ES-I3 (cell line): ENCODE measurements at regions not wholly inside any gene's neighbourhood (a gene's known extent, or its start where the extent isn't known, plus 50 kb on each side); places are given as distances from the start of the nearest gene placed in this dataset.

ENCODE experiments used
- H3K36me3 ChIP-seq: 2 replicates; pipeline ENCODE4 v1.6.1; 2013; ENCODE audit warnings: mild to moderate bottlenecking, low read length, control low read depth, moderate library complexity; ENCODE audit not compliant: insufficient read depth
- H3K4me1 ChIP-seq: 2 replicates; pipeline ENCODE4 v1.6.1; 2013; ENCODE audit warnings: mild to moderate bottlenecking, control low read depth, low read length; ENCODE audit not compliant: insufficient read depth
- H3K9ac ChIP-seq: 2 replicates; pipeline ENCODE4 v1.6.1; 2013; ENCODE audit warnings: low read depth, mild to moderate bottlenecking, low read length, moderate library complexity
- H3K9me3 ChIP-seq: 2 replicates; pipeline ENCODE4 v1.6.1; 2013; ENCODE audit warnings: mild to moderate bottlenecking, low read length, moderate library complexity; ENCODE audit not compliant: control insufficient read depth, insufficient read depth

- H3K36me3 ChIP-seq, result no peaks in the 10 kb centered on the region
- peaks cover 9% of the 10 kb centered on the region; the same call in 1 of the 2 replicates for H3K9me3 ChIP-seq
- H3K9ac ChIP-seq, result no peak overlapping the region
- H3K4me1 ChIP-seq, result no peaks in the 10 kb centered on the region
Observed at GRCh38 chr10:112871021-112871420, 79.0 kb upstream of the TCF7L2 start.

- no peaks in the 10 kb centered on the region for H3K4me1 ChIP-seq
- H3K9ac ChIP-seq, result no peak overlapping the region
- H3K9me3 ChIP-seq, result peaks cover 9% of the 10 kb centered on the region; the same call in 1 of the 2 replicates
- no peaks in the 10 kb centered on the region for H3K36me3 ChIP-seq
Observed at GRCh38 chr10:112872728-112873127, 77.3 kb upstream of the TCF7L2 start.

GRCh38 chr10:112873541-112873940, 76.5 kb upstream of the TCF7L2 start:
- H3K36me3 ChIP-seq, result no peaks in the 10 kb centered on the region
- peaks cover 9% of the 10 kb centered on the region; the same call in 1 of the 2 replicates for H3K9me3 ChIP-seq
- H3K9ac ChIP-seq, result no peak overlapping the region
- no peaks in the 10 kb centered on the region for H3K4me1 ChIP-seq

GRCh38 chr10:112874982-112875381, 75.1 kb upstream of the TCF7L2 start:
- Histone ChIP-seq H3K36me3 (no peaks in the 10 kb centered on the region), H3K9ac (no peak overlapping the region), H3K9me3 (peaks cover 9% of the 10 kb centered on the region; the same call in 1 of the 2 replicates), H3K4me1 (no peaks in the 10 kb centered on the region)

- Histone ChIP-seq H3K9me3 (peaks cover 9% of the 10 kb centered on the region; the same call in 1 of the 2 replicates), H3K4me1 (no peaks in the 10 kb centered on the region), H3K36me3 (no peaks in the 10 kb centered on the region), H3K9ac (no peak overlapping the region)
Observed at GRCh38 chr10:112875476-112876267, 74.4 kb upstream of the TCF7L2 start.

- Histone ChIP-seq H3K9ac (no peak overlapping the region), H3K4me1 (peaks cover 2% of the 10 kb centered on the region; the same call in 1 of the 2 replicates), H3K9me3 (peaks cover 11% of the 10 kb centered on the region; the same call in 1 of the 2 replicates), H3K36me3 (no peaks in the 10 kb centered on the region)
Observed at GRCh38 chr10:112880633-112881530, 69.2 kb upstream of the TCF7L2 start.

GRCh38 chr10:112883360-112884178, 66.5 kb upstream of the TCF7L2 start:
- Histone ChIP-seq H3K4me1 (peaks cover 23% of the 10 kb centered on the region), H3K36me3 (no peaks in the 10 kb centered on the region), H3K9me3 (peaks cover 11% of the 10 kb centered on the region; the same call in 1 of the 2 replicates), H3K9ac (no peak overlapping the region)

GRCh38 chr10:112884179-112884504, 65.9 kb upstream of the TCF7L2 start:
- peaks cover 23% of the 10 kb centered on the region for H3K4me1 ChIP-seq
- no peaks in the 10 kb centered on the region for H3K36me3 ChIP-seq
- H3K9ac ChIP-seq, result no peak overlapping the region
- H3K9me3 ChIP-seq, result peaks cover 11% of the 10 kb centered on the region; the same call in 1 of the 2 replicates

GRCh38 chr10:112886463-112886862, 63.6 kb upstream of the TCF7L2 start:
- Histone ChIP-seq H3K4me1 (peaks cover 23% of the 10 kb centered on the region), H3K9ac (no peak overlapping the region), H3K9me3 (peaks cover 11% of the 10 kb centered on the region; the same call in 1 of the 2 replicates), H3K36me3 (no peaks in the 10 kb centered on the region)

GRCh38 chr10:112887968-112888367, 62.1 kb upstream of the TCF7L2 start:
- Histone ChIP-seq H3K9ac (no peak overlapping the region), H3K9me3 (peaks cover 11% of the 10 kb centered on the region; the same call in 1 of the 2 replicates), H3K4me1 (peaks cover 23% of the 10 kb centered on the region), H3K36me3 (no peaks in the 10 kb centered on the region)

- H3K4me1 ChIP-seq, result peaks cover 6% of the 10 kb centered on the region; the same call in 1 of the 2 replicates
Observed at GRCh38 chr10:112895292-112895691, 54.8 kb upstream of the TCF7L2 start.

GRCh38 chr10:112896273-112896672, 53.8 kb upstream of the TCF7L2 start:
- no peaks in the 10 kb centered on the region for H3K9me3 ChIP-seq
- H3K36me3 ChIP-seq, result no peaks in the 10 kb centered on the region
- peaks cover 6% of the 10 kb centered on the region; the same call in 1 of the 2 replicates for H3K4me1 ChIP-seq
- no peak overlapping the region for H3K9ac ChIP-seq

More at GRCh38 chr10:112895292-112895691, 54.8 kb upstream of the TCF7L2 start:
- H3K9ac ChIP-seq, result no peak overlapping the region
- no peaks in the 10 kb centered on the region for H3K36me3 ChIP-seq
- no peaks in the 10 kb centered on the region for H3K9me3 ChIP-seq

- H3K36me3 ChIP-seq, result no peaks in the 10 kb centered on the region
- H3K9ac ChIP-seq, result no peak overlapping the region
- H3K4me1 ChIP-seq, result peaks cover 6% of the 10 kb centered on the region; the same call in 1 of the 2 replicates
- no peaks in the 10 kb centered on the region for H3K9me3 ChIP-seq
Observed at GRCh38 chr10:112896722-112897121, 53.3 kb upstream of the TCF7L2 start.
